IPS-15b (cell line): ENCODE measurements at regions not wholly inside any gene's neighbourhood (a gene's known extent, or its start where the extent isn't known, plus 50 kb on each side); places are given as distances from the start of the nearest gene placed in this dataset.
"Not testable (repeated sequence)": the region's sequence is repeated elsewhere in the genome, so short reads cannot be mapped to it uniquely, and the experiment has no call there.

Experiments used
- H3K27me3 ChIP-seq: one replicate; pipeline ENCODE4 v1.6.1; 2013; ENCODE audit warnings: low read length; ENCODE audit not compliant: control insufficient read depth, insufficient read depth
- H3K36me3 ChIP-seq: one replicate; pipeline ENCODE4 v1.6.1; 2013; ENCODE audit warnings: low read length; ENCODE audit not compliant: control insufficient read depth, insufficient read depth
- H3K4me1 ChIP-seq: one replicate; pipeline ENCODE4 v1.6.1; 2013; ENCODE audit warnings: mild to moderate bottlenecking, low read length; ENCODE audit not compliant: control insufficient read depth, insufficient read depth
- H3K4me3 ChIP-seq: one replicate; pipeline ENCODE4 v1.5.1; 2013; ENCODE audit warnings: low read depth, low read length
- H3K9ac ChIP-seq: one replicate; pipeline ENCODE4 v1.6.1; 2013; ENCODE audit warnings: low read depth, mild to moderate bottlenecking, low read length
- H3K9me3 ChIP-seq: one replicate; pipeline ENCODE4 v1.6.1; 2013; ENCODE audit warnings: mild to moderate bottlenecking, low read length; ENCODE audit not compliant: control insufficient read depth, insufficient read depth

DNA sequence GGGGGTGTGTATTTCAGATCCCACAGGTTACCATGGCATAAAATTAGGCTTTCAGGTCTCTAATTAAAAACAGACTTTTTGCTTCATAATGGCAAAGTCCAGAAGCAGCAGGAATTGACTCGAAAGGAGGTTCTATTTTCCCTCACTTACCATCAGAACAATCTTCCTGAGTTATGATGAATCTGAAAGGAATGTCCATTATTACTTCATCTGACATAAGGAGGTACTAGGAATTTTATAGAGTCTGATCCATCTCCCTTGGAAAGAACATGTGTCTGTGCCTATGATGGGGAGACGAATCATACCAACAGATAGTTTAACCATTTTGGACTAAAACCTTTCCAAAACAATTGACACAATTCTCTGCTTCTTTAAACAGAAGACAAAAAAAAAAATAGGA, 206.3 kb upstream of the FGF13 start:
- Histone ChIP-seq H3K4me3 (no peak overlapping the region), H3K27me3 (no peaks in the 10 kb centered on the region), H3K9me3 (no peaks in the 10 kb centered on the region), H3K4me1 (no peaks in the 10 kb centered on the region), H3K9ac (no peak overlapping the region), H3K36me3 (no peaks in the 10 kb centered on the region)

GRCh38 chrX:138914767-138915166, 203.2 kb upstream of the FGF13 start:
- no peaks in the 10 kb centered on the region for H3K9me3 ChIP-seq
- no peaks in the 10 kb centered on the region for H3K4me1 ChIP-seq
- H3K4me3 ChIP-seq, result no peak overlapping the region
- H3K36me3 ChIP-seq, result no peaks in the 10 kb centered on the region
- H3K9ac ChIP-seq, result no peak overlapping the region
- H3K27me3 ChIP-seq, result no peaks in the 10 kb centered on the region

DNA sequence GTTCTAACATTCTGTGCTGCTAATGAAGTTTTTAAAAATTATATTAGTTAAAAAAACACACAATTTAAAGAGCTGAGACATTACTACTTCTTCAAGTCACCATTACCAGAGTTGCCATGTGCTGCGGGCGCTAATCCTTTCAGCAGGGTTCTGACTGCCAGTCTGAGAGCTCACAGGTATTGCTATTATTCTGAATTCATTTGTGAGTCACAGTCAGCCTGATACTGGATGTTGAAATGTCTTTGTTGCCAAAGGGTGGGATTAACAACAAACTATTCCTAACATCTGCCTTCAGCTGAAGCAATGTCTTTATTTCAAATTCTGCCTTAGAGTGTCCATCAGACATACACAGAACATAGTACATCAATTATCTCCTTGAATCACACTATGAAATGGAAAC, 197.1 kb upstream of the FGF13 start:
- Histone ChIP-seq H3K36me3 (no peaks in the 10 kb centered on the region), H3K9me3 (no peaks in the 10 kb centered on the region), H3K27me3 (no peaks in the 10 kb centered on the region)

DNA sequence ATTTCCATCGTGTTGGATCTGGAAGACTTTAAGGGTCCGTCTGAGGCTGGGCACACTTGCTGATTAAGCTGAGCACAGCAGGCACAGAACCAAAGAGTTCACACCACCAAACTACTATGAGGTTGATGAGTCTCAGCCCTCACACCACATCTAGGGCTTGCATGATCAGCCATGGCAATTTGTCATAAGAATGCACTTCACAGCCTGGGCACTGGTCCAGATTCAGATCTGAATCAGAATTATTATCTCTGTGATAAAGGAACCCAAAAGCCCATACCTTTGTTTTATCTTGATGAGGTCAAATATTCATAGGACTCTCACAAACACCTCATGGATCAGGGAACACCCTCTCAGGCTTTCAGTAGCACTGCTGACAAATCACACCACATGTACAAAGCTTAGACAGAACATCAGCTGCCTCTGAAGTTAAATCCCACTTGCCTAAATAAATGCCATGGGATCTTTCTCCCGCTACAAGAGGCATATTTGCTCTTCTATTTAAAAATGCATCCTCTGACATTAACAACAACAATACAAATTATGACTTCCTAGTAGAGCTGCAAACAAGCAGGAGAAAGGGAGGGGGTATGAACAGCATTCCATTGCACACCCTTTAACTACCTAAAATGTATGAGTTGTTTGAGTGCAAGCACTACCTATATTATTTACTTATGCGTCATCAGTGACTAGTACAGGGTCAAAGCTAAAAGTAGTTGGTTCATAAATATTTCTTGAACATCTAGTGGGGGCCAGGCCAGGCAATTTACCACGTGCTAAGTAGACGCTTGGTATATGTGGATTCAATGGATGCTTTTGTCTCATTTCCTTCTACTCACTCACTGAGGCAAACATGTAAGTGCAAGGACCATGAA, 186.3 kb upstream of the FGF13 start:
- H3K9me3 ChIP-seq, result no peaks in the 10 kb centered on the region
- H3K36me3 ChIP-seq, result no peaks in the 10 kb centered on the region
- H3K4me3 ChIP-seq, result no peak overlapping the region
- H3K27me3 ChIP-seq, result no peaks in the 10 kb centered on the region
- no peak overlapping the region for H3K9ac ChIP-seq
- no peaks in the 10 kb centered on the region for H3K4me1 ChIP-seq

More for the DNA sequence above, 197.1 kb upstream of the FGF13 start:
- Histone ChIP-seq H3K4me1 (no peaks in the 10 kb centered on the region), H3K9ac (no peak overlapping the region), H3K4me3 (no peak overlapping the region)

DNA sequence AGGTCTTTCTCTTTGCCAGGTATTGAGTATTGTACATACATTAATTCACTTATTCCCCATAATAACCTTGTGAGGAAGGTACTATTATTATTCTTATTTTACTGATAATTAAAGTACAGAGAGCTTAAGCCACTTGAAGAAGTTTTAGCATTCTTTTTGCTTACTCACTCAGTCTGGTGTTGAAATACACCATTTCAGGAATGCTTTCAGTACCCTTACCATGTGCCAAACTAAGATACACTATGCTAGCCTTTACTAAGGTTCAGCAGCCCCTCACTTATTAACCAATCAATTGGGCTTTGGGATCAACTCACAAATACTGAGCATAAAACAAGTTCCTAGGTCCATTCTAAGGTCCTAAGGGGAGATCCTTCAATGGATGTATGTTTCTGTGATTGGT, 179.0 kb upstream of the FGF13 start:
- H3K4me1 ChIP-seq, result no peaks in the 10 kb centered on the region
- no peak overlapping the region for H3K9ac ChIP-seq
- H3K9me3 ChIP-seq, result no peaks in the 10 kb centered on the region
- H3K27me3 ChIP-seq, result no peaks in the 10 kb centered on the region
- no peaks in the 10 kb centered on the region for H3K36me3 ChIP-seq
- no peak overlapping the region for H3K4me3 ChIP-seq

DNA sequence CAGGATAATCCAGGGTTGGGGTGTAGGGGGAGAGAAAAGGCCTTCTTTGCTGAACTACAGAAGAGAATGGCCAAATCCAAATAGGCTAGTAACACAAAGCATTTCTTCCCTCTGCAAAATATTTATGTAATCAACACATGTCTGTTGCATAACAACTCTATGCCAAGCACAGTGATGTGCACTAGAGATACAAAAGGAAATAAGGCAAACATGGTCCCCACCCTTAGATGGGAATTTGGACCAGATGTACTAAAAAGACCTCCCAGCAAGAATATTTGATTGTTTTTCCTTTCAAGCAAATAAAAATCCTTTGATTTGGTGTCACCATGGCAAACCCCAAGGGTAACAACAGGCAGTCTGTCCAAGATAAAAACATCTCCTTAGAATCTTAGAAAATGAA, 177.6 kb upstream of the FGF13 start:
- no peaks in the 10 kb centered on the region for H3K36me3 ChIP-seq
- H3K27me3 ChIP-seq, result no peaks in the 10 kb centered on the region
- H3K4me3 ChIP-seq, result no peak overlapping the region
- no peaks in the 10 kb centered on the region for H3K4me1 ChIP-seq
- H3K9me3 ChIP-seq, result no peaks in the 10 kb centered on the region
- no peak overlapping the region for H3K9ac ChIP-seq

- Histone ChIP-seq H3K4me3 (no peak overlapping the region), H3K9me3 (no peaks in the 10 kb centered on the region), H3K9ac (no peak overlapping the region), H3K27me3 (no peaks in the 10 kb centered on the region), H3K4me1 (no peaks in the 10 kb centered on the region), H3K36me3 (no peaks in the 10 kb centered on the region)
These were observed 175.3 kb upstream of the FGF13 start for GRCh38 chrX:138886769-138887168.

DNA sequence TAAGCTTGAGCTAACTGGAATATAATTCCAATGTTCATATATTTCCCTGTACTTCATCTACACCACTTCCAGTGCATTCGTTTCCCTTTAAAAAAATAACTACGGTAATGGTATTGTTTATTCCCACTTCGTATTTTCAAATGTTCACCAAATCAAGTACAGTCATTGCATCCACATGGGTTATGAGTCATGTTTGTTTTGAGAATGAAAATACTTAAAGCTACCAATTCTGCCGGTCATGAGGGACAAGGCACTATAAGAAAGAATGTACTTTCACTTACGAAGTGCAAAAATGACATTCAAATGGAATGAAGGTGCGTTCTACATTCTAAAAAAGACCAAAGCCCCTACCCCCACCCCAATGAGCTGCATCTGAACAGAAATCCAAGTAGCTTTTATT, 174.4 kb upstream of the FGF13 start:
- no peaks in the 10 kb centered on the region for H3K9me3 ChIP-seq
- H3K9ac ChIP-seq, result no peak overlapping the region
- no peaks in the 10 kb centered on the region for H3K4me1 ChIP-seq
- H3K36me3 ChIP-seq, result no peaks in the 10 kb centered on the region
- H3K27me3 ChIP-seq, result no peaks in the 10 kb centered on the region
- no peak overlapping the region for H3K4me3 ChIP-seq

DNA sequence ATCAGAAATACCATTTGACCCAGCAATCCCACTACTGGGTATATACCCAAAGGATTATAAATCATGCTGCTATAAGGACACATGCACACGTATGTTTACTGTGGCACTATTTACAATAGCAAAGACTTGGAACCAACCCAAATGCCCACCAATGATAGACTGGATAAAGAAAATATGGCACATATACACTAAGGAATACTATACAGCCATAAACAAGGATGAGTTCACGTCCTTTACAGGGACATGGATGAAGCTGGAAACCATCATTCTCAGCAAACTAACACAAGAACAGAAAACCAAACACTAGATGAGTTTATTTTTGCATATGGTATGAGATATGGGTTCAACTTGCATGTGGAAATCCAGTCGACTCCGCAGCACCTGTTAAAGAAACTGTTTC, 168.8 kb upstream of the FGF13 start:
- H3K27me3 ChIP-seq, H3K4me3 ChIP-seq: not testable (repeated sequence)

DNA sequence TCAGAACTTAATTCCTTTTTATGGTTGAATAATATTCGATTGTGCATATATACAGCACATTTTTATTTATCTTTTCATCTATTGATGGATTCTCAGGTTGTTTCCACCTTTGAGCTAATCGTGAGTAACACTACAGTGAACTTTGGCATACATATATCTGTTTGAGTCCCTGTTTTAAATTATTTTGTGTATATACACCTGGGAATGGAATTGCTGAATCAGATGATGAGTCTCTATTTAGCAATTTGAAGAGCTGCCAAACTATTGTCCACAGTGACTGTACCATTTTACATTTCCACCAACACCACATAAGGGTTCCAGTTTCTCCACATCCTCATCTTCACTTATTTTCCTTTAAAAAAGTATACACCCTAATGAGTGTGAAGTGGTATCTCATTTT, 166.2 kb upstream of the FGF13 start:
- Histone ChIP-seq H3K36me3 (no peaks in the 10 kb centered on the region), H3K4me3 (no peak overlapping the region)

More for the DNA sequence above, 168.8 kb upstream of the FGF13 start:
- not testable (repeated sequence) for H3K9me3 ChIP-seq, H3K4me1 ChIP-seq, H3K36me3 ChIP-seq, H3K9ac ChIP-seq

GRCh38 chrX:138875472-138875871, 164.0 kb upstream of the FGF13 start:
- H3K27me3 ChIP-seq, result no peaks in the 10 kb centered on the region
- no peaks in the 10 kb centered on the region for H3K36me3 ChIP-seq
- no peak overlapping the region for H3K4me3 ChIP-seq
- no peak overlapping the region for H3K9ac ChIP-seq
- H3K9me3 ChIP-seq, result no peaks in the 10 kb centered on the region
- H3K4me1 ChIP-seq, result no peaks in the 10 kb centered on the region

More for the DNA sequence above, 166.2 kb upstream of the FGF13 start:
- H3K4me1 ChIP-seq, result no peaks in the 10 kb centered on the region
- H3K27me3 ChIP-seq, result no peaks in the 10 kb centered on the region
- no peak overlapping the region for H3K9ac ChIP-seq
- H3K9me3 ChIP-seq, result no peaks in the 10 kb centered on the region

DNA sequence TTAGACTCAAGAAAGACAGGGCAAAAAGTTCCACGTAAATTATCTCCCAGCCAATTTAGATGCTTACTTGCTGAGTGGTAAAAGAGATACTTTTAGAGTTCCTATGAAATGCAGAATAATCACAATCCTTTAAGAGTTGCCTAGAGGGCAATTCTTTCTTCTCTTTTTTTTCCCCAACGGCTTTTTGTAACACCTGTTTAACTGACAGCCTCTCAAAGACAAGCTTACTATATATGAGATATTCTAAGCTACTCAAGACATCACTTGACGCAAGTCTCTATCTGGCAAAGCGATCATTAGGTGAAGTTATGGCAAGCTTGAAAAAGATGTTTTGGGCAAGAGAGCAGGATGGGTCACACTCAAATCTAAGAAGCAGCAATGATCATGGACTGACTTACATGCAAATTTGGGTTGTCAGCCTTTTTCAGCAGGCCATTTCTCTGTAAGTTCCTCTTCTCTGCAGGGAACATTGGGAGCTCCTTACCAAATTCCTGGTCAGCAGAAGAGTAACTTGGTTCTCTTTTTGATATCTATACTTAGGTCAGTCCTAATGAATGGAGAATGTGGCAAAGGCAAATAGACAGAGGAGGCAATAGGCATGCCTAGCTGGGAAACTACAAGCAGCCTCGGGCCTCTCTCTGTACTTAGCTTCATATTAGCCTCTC, 162.9 kb upstream of the FGF13 start:
- H3K27me3 ChIP-seq, result no peaks in the 10 kb centered on the region

More for the DNA sequence above, 162.9 kb upstream of the FGF13 start:
- H3K4me3 ChIP-seq, result no peak overlapping the region
- H3K4me1 ChIP-seq, result no peaks in the 10 kb centered on the region
- no peaks in the 10 kb centered on the region for H3K9me3 ChIP-seq
- no peaks in the 10 kb centered on the region for H3K36me3 ChIP-seq
- no peak overlapping the region for H3K9ac ChIP-seq
